Prostate gland (tissue), 2 donors: ENCODE measurements at regions not wholly inside any gene's neighbourhood (a gene's known extent, or its start where the extent isn't known, plus 50 kb on each side); places are given as distances from the start of the nearest gene placed in this dataset.

ENCODE experiments used
- POLR2A ChIP-seq: fragments of 450-650 bp; IDR thresholded peaks from one replicate; pipeline ENCODE4 v1.6.1; 2016; ENCODE audit warnings: antibody characterized with exemption, mild to moderate bottlenecking
- POLR2AphosphoS5 ChIP-seq: sonication (generic); formaldehyde crosslinking; IDR thresholded peaks from one replicate; pipeline ENCODE4 v1.6.1; 2017; ENCODE audit warnings: antibody characterized with exemption
- TF ChIP-seq, protein P1 (sequence below), 4 experiments: fragments of 200-600 bp in 2 of 4; fragments of 450-650 bp in 2 of 4; sonication (generic) in 2 of 4; IDR thresholded peaks; 1 replicate in 3 of 4; 2 replicates in 1 of 4; pipeline ENCODE4 v1.5.1; 2016 to 2019; ENCODE audit warnings: antibody characterized with exemption in 4 of 4, mild to moderate bottlenecking in 2 of 4, moderate library complexity in 2 of 4

DNA sequence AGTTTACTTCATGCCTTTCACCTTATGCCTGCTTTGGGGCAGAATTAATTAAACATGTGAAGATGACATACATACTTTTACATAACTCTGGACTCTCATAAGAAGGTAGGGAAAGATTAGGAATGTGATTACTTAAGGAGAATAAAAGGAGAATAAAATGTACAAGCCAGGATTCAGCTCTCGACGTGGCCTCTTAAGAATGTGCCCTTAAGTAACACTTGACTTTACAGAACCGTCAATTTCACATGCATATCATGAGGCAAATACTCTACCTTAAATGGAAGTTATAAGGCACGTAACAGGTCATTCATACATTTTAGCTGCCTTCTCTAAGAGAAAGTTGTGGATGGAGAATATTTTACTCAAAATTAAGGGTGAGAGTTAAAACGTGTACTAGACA, 263.7 kb upstream of the LMCD1 start:
- TF ChIP-seq, protein P1, sequence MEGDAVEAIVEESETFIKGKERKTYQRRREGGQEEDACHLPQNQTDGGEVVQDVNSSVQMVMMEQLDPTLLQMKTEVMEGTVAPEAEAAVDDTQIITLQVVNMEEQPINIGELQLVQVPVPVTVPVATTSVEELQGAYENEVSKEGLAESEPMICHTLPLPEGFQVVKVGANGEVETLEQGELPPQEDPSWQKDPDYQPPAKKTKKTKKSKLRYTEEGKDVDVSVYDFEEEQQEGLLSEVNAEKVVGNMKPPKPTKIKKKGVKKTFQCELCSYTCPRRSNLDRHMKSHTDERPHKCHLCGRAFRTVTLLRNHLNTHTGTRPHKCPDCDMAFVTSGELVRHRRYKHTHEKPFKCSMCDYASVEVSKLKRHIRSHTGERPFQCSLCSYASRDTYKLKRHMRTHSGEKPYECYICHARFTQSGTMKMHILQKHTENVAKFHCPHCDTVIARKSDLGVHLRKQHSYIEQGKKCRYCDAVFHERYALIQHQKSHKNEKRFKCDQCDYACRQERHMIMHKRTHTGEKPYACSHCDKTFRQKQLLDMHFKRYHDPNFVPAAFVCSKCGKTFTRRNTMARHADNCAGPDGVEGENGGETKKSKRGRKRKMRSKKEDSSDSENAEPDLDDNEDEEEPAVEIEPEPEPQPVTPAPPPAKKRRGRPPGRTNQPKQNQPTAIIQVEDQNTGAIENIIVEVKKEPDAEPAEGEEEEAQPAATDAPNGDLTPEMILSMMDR (IDR thresholded peaks at IDR 0.05), result no peak
- TF ChIP-seq POLR2AphosphoS5 (no peak), POLR2A (no peak)
